T-helper 1 cell treated with Interleukin-12 subunit alpha and Interleukin-12 subunit beta and Interleukin-4 antibody, amounts not matched to agents 30 ng/mL and 1 ng/mL, for 36 hours (primary cell): ENCODE measurements at regions not wholly inside any gene's neighbourhood (a gene's known extent, or its start where the extent isn't known, plus 50 kb on each side); places are given as distances from the start of the nearest gene placed in this dataset.

Source experiments
- intact Hi-C: fragments of 100-400 bp; cut with micrococcal nuclease; formaldehyde crosslinking; loops from one replicate; pipeline ENCODE4 v1.15.1; 2024

DNA sequence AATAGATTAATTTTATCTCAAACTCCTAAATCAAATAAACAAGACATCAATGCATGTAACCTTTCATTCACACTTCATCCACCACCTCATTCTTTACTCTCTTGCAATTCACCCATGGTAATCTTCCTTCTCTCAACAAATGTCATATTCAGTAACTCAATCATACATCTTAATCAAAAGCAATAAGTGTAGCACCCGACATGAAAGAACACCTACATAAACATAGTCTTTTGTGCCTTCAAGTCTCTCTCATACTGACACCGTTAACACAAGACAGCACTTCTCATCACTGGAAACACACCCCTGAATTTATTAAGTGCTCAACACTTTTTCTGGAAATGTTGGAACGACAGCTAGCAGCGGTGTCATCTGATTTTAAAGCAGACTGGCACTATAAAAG, 225.9 kb downstream of the TTLL7 start:
- intact Hi-C loops: no loop called here

GRCh38 chr1:83770319-83770661, 228.6 kb downstream of the TTLL7 start:
- intact Hi-C loops: no loop called here

DNA sequence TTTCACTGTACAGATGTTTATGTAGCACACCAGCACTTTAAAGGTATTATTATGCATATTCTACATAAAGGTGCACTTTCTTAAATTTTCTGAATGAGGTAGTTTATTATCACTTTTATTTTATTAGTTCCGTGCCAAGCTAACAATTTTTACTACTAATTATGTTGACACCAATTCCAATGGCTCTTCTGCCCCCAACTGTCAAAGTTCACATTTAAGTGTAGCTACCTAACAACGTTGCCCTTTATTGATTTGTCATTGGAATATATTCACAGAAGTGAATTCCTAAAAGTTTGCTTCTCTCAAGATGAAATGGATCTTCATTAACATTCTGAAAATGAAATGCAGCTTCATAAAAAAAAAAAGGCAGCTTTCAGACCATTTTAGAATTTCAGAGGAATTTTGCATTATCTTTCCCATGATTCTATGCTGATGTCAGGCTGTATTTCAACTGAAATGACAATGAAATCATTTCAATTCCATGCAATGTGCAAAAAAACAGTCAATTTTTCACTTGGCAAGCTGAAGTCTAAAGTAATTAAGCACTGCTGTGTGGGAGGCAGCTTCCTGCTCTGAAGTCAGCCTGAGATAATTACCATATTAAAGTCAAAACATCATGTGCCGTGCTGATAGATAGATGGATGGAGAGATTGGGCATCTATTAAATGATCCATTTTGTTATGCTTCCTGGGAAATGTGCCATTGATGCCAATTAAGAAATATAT, 229.2 kb downstream of the TTLL7 start:
- intact Hi-C loops: no loop called here

DNA sequence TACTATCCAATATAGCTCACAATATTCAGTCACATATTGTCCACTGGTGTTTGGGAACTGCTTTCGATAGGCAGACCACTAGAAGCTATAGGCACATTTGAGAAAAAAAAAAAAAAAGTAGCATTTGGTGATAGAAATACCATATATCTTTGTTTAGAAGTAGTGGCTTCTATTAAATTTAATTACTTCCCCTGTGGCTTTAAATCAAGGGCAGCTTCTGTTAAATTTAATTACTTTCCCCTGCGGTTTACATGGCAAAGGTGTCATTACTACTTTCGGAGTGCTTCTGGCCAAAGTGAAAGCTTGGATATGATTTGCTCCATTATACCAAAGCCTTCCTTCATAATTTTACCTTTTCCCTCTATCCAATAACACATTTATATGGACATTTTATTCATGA, 229.9 kb downstream of the TTLL7 start:
- intact Hi-C loops: no loop called here

DNA sequence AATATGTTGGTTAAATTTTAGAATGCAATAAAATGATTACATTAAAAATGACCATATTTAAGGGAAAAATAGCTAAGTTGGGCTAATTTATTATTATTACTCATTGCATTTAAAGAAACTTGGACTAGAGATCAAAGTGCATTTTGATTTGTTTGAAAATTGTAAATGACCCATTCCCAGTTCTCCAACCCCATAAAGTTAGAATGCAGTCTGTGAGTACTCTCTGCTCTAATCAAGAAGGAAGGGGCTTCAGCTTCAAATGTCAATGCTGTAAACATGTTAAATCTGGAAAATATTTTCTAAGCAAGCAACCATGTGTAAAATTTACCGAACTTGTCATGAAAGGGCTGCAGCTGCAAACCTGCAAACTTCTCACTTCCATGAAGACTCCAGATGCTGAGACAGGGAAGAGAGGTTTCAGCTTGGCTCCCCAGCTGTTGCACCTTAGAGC, 232.7 kb downstream of the TTLL7 start:
- intact Hi-C loops: no loop called here

DNA sequence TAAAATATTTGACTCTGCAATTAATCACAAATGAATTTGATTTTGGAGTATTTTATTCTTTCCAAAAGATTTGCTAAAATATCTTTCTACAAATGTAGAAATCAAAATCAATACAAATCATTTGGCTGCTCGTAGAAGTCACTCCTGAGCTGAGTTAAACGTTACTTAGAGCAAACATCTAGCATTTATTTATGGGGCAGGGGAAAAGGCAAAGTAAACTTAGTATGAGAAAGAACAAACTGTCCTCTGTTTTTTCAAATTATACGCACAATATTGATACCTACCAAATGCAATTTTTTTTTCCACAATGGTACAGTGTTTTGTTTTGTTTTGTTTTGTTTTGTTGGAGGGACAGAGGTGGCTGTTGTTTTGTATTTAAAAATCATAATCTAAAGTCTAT, 233.8 kb downstream of the TTLL7 start:
- intact Hi-C loops: no loop called here

GRCh38 chr1:83764209-83764608, 234.7 kb downstream of the TTLL7 start:
- intact Hi-C loops: no loop called here

DNA sequence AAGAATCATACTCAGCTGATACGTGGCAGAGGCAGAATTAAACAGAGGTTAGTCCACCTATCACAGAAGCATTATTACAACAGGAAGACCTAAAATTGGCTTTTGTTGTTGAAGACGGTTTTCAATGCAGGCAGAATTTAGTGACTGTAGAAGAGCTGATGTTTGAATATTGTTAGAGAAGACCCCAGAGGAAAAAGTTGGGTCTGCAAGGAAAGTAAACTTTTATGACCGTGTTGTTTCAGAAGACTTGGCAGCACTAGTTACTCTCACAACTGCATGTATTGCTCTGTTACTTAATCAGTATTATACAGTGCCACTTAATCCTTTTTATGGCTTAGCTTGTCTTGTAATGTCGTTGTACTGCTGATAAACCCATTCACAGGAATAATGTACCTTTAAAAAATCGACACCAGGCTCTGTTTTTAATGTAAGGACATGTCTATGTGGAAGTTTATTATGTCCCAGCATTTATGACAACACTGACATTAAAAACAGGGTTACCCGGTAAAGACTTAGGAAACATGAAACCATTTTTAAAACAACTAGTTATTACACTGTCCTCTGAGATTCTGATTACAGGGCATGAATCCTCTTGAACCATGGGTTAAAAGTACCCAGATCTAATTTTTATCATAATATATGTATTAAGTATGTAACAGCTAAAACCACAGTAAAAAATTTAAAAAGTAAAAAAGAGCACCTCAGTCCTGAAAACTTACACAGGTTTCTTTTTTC, 235.4 kb downstream of the TTLL7 start:
- intact Hi-C loops: no loop called here

DNA sequence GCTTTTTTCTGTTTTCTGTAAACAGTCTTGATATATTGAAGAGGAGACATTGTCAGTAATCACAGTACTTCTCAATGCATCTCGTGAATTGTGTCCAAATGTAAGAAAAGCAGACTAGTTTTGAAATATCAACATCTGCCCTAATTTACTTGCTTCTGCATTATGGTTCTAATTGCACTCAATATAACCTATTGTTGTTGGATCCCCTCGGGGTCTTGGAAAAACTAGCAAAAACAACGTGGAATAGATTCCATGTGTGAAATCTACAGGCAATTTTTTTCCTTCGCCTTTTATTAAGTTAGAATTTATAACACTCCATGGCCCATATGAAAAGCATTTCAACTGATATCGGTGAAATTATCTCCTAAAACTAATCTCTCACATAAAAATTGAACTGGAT, 236.5 kb downstream of the TTLL7 start:
- intact Hi-C loops: no loop called here

GRCh38 chr1:83762039-83762365, 236.9 kb downstream of the TTLL7 start:
- intact Hi-C loops: no loop called here

DNA sequence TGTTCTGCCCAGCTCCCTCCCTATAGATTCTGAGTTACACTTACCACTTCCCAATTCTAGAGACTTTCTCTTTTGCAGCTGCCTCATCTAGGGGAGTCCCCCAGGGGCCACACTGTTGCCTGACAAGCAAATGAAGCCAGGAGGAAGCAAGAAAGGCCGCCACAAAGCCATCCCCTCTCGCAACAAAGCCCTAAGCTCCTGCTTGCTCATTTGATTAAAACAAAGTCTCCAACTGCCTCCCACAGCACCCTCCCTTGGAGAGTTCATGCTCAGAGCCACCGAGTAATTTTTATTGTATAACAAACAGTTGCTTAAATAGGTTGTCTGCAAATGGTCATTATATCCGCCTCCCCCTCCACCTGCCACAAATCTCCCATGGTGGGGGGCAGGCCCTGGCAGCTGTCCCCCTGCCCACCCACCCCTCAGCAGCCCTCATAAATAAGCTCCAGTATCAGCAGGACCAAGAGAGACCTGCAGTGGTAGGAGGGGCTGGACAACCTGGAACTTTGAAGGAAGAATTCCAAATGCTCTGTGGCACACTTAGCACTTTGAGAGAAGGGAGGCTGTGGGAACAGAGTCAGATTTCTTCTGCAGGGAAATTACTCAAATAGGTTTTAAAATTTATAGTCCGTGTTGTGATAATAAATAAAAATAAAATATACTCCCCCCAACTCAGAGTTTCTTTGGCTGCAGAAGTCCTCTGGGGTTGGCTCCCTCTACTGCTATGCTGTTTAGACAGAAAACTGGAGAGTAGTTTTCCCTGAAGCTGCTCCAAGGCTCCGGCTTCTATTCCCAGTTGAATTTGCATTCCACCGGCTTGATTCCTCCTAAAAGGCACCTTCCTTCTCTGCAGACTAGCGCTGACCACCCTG, 237.5 kb downstream of the TTLL7 start:
- intact Hi-C loops: no loop called here

- intact Hi-C loops: no loop called here
Measured at GRCh38 chr1:83760226-83761021, 238.5 kb downstream of the TTLL7 start.

DNA sequence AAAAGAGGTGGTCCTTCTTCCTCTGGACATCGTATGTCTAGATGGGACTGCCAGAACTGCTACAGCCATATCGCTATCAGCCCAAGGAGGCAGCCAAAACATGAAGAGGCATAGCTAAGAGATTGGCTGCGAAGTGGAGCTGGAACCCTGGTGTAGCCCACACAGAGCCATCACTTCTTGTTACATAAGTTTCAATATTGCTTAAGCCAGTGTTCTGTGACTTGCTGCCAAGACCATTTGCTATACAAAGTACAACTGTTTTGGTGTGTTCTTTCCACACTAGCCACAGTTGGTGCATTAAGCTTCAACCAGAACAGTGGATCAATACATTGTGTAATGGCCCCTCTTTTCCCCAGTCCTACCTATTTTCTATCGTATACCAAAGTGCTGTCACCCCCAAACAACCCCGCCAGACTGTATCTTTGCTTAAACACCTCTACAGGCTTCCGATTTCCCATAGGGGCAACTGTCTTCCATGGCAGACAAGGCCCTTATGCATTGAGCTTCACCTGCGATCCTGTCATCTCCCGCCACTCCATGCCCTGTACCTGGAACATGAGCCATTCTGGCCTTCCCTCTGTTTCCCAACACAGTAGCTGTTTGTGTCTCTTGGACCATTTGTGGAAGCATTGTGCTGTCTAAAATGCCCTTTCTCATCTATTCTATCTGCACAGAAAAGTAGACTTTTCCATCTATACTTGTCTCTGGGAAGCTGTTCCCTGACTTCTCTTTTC, 241.8 kb downstream of the TTLL7 start:
- intact Hi-C loops: no loop called here

- intact Hi-C loops: no loop called here
Measured at GRCh38 chr1:83751602-83752001, 247.3 kb downstream of the TTLL7 start.

- intact Hi-C loops: no loop called here
Measured at GRCh38 chr1:83750201-83750600, 248.7 kb downstream of the TTLL7 start.

DNA sequence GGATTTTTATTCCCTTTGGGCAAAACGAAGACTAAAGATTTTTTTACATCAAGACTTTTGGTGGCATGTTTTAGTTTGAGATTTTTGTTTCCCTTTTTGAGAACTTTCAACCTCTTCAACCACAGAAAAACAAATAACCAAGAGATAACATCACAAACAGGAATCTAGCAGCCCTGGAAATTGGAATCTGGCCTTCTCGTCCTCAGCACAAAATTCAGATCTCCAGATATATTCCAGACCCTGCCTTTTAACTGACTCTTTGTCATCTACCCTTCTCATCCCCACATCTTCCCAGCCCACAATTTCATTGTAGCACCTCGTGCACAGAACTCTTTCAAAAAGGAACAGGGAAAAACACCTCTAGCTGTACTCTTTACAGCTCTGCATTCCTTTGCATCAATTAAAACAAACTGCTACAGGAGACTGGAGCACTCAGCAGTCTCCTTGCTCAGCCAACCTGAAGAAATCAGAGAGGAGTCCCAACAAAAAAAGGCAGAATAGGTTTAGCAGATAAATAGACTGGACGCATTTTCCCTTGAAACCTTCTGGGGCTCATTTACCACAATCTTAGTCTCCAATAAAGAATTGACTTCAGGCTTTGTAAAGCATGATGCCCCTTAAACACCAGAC, 251.0 kb downstream of the TTLL7 start:
- intact Hi-C loops: no loop called here

DNA sequence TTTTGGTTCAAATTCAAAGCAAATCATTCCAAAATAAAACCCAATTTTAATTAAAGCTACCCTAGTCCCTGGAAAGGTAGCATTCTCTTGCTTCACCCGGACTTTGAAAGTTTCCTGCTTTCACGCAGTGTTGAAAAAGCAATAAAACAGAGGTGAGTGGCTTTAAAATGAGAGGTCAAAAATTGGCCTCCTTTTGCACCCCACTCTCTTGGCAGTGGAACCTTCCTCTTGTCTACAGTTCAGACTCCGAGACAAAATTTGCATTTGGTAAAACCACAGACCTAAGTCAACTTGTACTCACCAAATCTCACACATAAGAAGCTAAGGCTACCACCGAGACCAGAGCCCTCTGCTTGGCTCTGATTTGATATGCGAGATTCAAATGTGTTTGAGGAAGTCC, 252.7 kb downstream of the TTLL7 start:
- intact Hi-C loops: no loop called here

DNA sequence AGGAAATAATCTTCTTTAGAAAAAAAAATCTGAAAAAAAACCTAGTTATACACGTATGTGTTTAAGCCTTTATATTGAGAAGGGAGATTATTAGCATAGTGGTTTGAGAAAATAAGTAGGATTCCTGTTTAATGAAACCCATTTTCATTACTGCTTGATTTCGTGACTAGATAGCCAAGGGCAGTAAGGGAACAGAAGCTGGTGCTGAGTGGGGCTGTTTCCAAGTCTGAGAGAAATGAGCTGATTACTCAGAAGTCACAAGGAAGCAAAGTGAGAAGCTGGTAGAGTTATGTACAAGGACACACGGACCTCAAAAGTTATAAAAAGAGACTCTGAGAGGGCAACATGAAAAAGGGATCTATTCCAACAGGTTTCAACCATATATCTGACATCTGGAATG, 256.5 kb downstream of the TTLL7 start:
- intact Hi-C loops: no loop called here

- intact Hi-C loops: no loop called here
Measured at GRCh38 chr1:83741770-83742169, 257.2 kb downstream of the TTLL7 start.

GRCh38 chr1:83741348-83741747, 257.6 kb downstream of the TTLL7 start:
- intact Hi-C loops: no loop called here
